HG03025 (cell line): ENCODE measurements at regions not wholly inside any gene's neighbourhood (a gene's known extent, or its start where the extent isn't known, plus 50 kb on each side); places are given as distances from the start of the nearest gene placed in this dataset.

Source experiments
- ATAC-seq: cut with Tn5 transposase; IDR thresholded peaks from one replicate; pipeline ENCODE4 v1.9.1; 2021; ENCODE audit warnings: mild to moderate bottlenecking, moderate library complexity; ENCODE audit not compliant: unreplicated experiment, low FRiP score

DNA sequence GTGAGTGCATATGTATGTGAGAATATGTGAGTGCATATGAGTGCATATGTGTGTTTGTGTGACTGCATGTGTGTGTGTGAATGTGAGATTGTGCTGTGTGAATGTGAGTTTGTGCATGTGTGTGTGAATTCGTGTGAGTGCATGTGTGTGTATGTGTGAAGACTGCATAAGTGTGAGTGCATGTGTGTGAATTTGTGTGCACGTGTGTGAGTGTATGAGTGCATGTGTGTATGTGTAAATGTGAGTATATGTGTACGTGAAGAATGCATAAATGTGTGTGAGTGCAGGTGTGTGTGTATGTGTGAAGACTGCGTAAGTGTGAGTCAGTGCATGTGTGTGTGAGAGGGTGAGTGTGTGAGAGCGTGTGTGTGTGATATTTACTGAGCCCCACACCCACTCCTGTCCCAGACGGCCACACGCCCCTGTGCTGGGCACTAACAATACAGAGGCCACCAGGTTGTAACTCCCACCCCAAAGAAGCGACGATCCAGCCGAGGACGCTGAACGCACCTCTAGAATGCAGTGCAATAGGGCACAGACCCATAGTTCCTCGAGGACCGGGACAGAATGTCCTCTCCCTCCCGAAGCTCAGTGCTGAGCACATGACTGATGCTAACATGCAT is 97.8 kb downstream of the C16orf95 start:
- ATAC-seq: no peak

GRCh38 chr16:87221633-87222032 is 95.6 kb downstream of the C16orf95 start:
- ATAC-seq: no peak

- ATAC-seq: no peak
Observed at GRCh38 chr16:87222335-87222734, 94.9 kb downstream of the C16orf95 start.

- ATAC-seq: no peak
Observed at GRCh38 chr16:87223656-87224248, 93.4 kb downstream of the C16orf95 start.

DNA sequence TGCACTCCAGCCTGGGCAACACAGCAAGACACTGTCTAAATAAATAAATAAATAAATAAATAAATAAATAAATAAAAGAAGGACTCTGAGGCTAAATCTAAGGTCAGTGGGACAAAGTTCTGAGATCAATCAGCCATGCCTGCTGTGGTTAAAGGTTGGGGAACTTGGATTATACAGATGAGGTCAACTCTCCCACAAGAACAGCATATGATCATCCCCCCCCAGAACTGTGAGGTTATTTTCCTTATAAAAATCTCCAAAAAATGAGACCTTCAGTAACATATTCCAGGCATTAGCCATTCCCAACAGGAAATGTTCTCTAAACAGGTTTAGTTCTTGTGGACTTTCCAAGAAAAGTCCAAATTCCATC is 90.3 kb downstream of the C16orf95 start:
- ATAC-seq: no peak

DNA sequence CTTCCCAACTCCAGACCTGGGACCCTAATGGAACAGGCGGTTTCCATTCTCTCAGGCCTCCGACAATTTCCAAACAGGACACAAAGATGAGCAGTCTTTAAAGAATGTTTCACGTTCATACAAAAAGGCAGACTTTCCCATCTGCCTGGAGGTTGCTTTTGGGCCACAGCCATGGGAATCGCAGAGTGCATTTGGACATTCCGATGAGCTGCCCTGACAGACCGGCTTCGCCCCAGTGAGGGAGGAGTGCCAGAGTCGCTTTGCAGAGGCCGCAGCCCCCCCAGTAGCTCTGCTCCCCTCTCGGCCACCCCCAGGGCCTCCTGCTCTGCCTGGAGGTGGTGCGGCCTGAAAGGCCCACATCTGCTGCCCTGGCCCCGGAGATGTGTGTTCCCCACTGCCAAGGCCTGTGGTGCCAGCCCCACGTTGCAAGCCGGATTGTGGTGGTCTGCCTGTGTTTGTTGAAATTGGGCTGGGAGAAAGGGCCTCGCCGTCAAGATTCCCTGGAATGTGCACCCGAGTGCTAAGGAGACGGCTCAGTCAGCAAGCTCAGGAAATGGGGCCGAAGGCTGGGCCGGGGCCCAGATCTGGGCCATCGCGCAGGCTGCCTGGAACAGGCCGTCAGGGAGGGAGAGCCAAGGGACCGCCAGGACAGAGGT is 89.8 kb downstream of the C16orf95 start:
- no peak for ATAC-seq

- no peak for ATAC-seq
Observed at GRCh38 chr16:87228363-87228762, 88.8 kb downstream of the C16orf95 start.

DNA sequence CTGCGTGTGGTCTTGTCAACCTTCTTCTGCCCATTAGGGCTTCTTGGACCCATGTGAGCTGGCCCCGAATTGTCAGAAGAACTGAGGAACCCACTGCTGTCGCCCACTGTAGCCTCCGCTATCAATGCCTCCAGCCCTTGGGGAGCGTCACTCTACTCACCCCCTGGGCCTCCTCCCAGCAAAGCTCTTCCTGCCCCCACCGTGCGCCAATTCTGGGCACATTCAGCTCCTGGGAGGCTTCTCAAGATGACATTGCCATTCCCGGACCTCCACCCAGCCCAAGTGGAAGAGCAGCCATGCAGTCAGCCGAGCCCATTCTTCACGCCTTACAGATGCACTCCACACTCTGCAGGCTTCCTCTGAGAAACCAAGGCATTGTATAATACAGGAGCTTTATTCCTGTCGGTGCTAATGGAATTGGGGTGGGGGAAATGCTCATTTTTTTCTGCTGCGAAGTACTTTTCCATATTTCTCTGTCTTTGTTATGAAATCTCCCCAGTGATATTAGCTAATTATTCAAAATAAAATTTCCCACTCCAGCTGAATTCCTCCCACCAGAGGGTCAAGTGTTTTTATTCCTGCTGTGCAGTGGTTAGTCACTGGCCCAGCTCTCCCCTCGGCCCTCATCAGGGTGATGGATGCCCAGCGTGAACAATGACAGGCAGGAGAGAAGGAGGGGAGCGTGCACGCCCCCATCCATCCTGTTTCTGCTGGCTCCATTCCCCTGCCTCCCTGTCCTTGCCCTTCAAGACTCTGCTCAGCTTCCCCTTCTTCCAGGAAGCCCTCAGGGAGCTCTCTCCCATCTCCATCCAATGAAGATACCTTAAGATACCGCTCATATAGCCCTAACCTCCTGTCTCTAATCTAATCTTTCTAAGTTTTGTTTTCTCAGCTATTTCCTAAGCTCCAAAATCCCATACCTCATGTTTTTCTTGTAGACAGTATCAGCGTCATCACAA is 87.7 kb downstream of the C16orf95 start:
- ATAC-seq: no peak

- ATAC-seq: no peak
Observed at GRCh38 chr16:87230571-87230970, 86.6 kb downstream of the C16orf95 start.

DNA sequence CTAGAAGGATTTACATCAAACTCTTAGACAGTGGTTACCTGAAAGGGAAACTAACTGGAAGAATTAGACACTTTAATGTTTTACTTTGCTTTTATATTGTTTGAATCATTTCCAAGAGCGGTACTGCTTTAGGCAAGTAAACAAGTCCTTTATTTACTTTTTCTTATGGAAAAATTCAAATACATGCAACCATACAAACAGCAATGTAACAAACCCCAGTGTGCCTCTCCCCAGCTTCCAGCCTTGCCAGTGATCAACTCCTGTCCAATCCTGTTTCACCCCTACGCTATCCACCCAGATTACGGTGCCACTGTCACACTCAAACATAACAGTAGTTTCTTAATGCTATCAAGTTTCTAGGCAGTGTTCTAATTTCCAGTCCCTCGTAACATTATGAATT is 85.9 kb downstream of the C16orf95 start:
- ATAC-seq: no peak

GRCh38 chr16:87231911-87232310 is 85.3 kb downstream of the C16orf95 start:
- ATAC-seq: no peak

- no peak for ATAC-seq
Observed at GRCh38 chr16:87233928-87234327, 83.3 kb downstream of the C16orf95 start.

DNA sequence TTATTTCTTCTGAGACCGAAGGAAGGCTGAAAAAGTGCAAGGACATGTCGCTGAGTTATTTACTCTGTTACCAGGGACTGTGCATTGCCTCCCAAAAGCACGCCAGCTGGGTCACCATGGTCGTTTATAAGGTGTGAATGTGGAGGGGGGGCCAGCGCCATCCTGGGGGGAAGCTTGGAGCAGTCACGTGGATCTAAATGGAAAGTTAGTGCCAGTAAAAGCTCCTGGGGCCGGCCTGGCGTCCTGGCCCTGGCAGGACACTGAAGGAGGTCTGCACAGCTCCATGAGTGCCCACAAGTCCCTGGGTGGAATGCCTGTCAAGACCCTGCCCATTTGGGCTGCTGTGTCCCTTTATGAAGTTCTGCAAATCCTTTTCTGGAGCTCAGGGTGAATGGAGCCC is 82.6 kb downstream of the C16orf95 start:
- no peak for ATAC-seq

DNA sequence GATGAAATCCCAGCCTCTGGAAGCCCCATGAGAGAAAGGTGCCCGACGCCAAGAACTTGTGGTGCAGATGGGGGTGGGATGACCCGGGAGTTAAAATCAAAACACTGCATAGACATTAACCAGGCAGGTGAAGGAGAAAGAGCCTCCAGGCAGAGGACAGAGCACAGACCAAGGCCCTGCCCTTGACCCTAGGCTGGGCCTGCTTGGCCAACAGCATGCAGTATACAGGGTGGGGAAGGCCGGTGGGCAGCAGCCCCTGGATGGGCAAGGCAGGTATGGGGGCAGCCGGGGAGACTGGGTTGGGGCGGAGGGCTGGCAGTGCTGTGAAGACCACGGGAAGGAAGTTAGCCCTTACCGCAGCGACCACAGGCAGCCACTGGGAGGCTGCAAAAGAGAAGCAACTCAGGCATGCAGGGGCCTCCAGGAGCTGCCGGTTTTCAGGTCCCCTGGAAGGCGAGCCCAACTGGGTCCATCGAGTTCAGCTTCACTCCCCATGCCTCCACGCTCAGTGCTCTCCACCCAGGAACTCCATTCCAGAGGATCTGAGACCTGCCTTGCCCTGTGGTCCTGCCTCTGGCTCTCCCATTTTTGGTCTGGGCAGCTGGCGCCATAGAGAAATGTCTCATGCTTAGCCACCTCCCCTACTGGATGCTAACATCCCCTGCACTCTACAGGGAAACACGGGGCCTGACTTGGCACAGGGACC is 81.2 kb downstream of the C16orf95 start:
- ATAC-seq: no peak

- ATAC-seq: no peak
Observed at GRCh38 chr16:87236516-87237115, 80.6 kb downstream of the C16orf95 start.

DNA sequence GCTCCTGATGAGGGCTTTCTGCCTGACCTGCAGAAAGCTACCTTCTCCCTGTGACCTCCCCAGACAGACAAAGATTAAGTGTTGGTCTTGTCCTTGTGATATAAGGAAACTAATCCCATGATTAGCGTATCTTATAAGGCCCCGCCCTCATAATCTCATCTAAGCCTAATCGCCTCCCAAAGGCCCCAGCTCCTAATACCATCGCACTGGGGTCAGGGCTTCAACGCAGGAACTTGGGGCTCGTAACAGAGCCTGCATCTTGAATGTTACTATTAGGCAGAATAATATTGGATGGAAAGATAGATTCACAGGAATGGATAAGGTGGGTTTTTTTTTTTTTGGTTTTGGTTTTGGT is 78.9 kb downstream of the C16orf95 start:
- ATAC-seq: no peak

DNA sequence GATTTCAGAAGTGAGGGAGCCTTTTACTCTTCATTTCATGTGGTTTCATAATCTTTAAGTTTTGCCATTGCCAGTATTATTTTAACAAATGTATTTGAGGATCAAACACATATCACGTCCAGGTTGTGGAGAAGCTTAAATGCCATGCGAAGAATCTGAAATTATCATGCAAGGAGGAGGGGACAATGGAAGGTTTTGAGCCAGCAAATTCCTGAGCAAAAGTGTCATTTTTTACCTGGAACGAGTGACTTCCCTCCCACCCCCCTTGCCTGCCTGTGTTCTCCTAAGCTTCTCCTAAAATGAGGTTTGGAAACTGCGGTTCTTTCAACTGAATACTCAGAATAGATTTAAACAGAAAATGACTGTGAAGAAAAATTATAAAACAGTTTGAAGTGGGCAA is 77.6 kb downstream of the C16orf95 start:
- ATAC-seq: no peak

- ATAC-seq: no peak
Observed at GRCh38 chr16:87240211-87241136, 76.7 kb downstream of the C16orf95 start.

GRCh38 chr16:87241137-87241771 is 75.9 kb downstream of the C16orf95 start:
- ATAC-seq: no peak
